Transverse colon (tissue), 4 donors: ENCODE measurements at regions not wholly inside any gene's neighbourhood (a gene's known extent, or its start where the extent isn't known, plus 50 kb on each side); places are given as distances from the start of the nearest gene placed in this dataset.

Source experiments
- DNase-seq: peaks from one replicate; pipeline ENCODE4 v3.0.0-alpha.2; 2019
- H3K27ac ChIP-seq, 4 donors: fragments of 200-600 bp; sonication (generic); 2 replicates each; pipeline ENCODE4 v1.5.1; 2016 to 2018; ENCODE audit warnings: inconsistent platforms in 4 of 4
- H3K27me3 ChIP-seq: fragments of 200-600 bp; sonication (generic); 2 replicates; pipeline ENCODE4 v1.5.1; 2017; ENCODE audit warnings: inconsistent platforms
- H3K36me3 ChIP-seq, 4 donors: fragments of 200-600 bp; sonication (generic); 2 replicates each; pipeline ENCODE4 v1.5.1; 2017 to 2019; ENCODE audit warnings: inconsistent platforms in 4 of 4
- H3K4me1 ChIP-seq, 4 donors: fragments of 200-600 bp; sonication (generic); 2 replicates each; pipeline ENCODE4 v1.5.1; 2017 to 2020; ENCODE audit warnings: inconsistent platforms in 4 of 4
- H3K4me3 ChIP-seq, 4 donors: fragments of 200-600 bp; sonication (generic); 1 replicate in 1 of 4; 2 replicates in 3 of 4; pipeline versions ENCODE4 v1.5.1 to v1.6.1; 2017 to 2019; ENCODE audit warnings: inconsistent platforms in 4 of 4
- H3K9me3 ChIP-seq, 2 donors: fragments of 200-600 bp; sonication (generic); 2 replicates each; pipeline ENCODE4 v1.5.1; 2017 to 2019; ENCODE audit warnings: inconsistent platforms in 2 of 2
- EP300 ChIP-seq: sonication (generic); formaldehyde crosslinking; IDR thresholded peaks from one replicate; pipeline ENCODE4 v1.6.1; 2017; ENCODE audit warnings: antibody characterized with exemption, low read depth
- POLR2A ChIP-seq: fragments of 450-650 bp; IDR thresholded peaks from one replicate; pipeline ENCODE4 v1.6.1; 2016; ENCODE audit warnings: antibody characterized with exemption, mild to moderate bottlenecking, moderate library complexity
- POLR2AphosphoS5 ChIP-seq, 3 donors: sonication (generic); formaldehyde crosslinking; IDR thresholded peaks; one replicate each; pipeline ENCODE4 v1.6.1; 2016; ENCODE audit warnings: antibody characterized with exemption in 3 of 3
- WGBS, 2 donors: methylation state at CpG; one replicate each; pipeline ENCODE4 v1.1.5; 2018; ENCODE audit warnings: low coverage in 1 of 2; 5-methylcytosine and 5-hydroxymethylcytosine counted together
- in situ Hi-C, 4 donors: fragments of 200-750 bp; cut with MboI; loops; one replicate each; pipeline versions ENCODE4 v1.15.0 to v1.15.1; 2017; ENCODE audit warnings: low sequenced_read_pairs in 3 of 4, low pct_ligation_motif_present in 1 of 4, low pct_unique_long_range_greater_than_20kb in 1 of 4
- intact Hi-C: fragments of 100-400 bp; cut with DNase I; formaldehyde crosslinking; loops from one replicate; pipeline ENCODE4 v1.15.1; 2023; ENCODE audit warnings: low total_unique reads
- TF ChIP-seq, protein P1 (sequence below), 5 experiments: fragments of 200-600 bp in 3 of 5; fragments of 450-650 bp in 2 of 5; sonication (generic) in 3 of 5; IDR thresholded peaks; 1 replicate in 2 of 5; 2 replicates in 3 of 5; pipeline ENCODE4 v1.5.1; 2016 to 2017; ENCODE audit warnings: antibody characterized with exemption in 5 of 5, inconsistent platforms in 3 of 5, mild to moderate bottlenecking in 2 of 5, moderate library complexity in 1 of 5

GRCh38 chr13:59545007-59545406 lies 618.7 kb downstream of the DIAPH3 start:
- no peak for DNase-seq
- H3K27me3 ChIP-seq: no peaks in the 10 kb centered on the region
- no peaks in the 10 kb centered on the region for H3K36me3 ChIP-seq
- in situ Hi-C loops (no loop called here), intact Hi-C loops (no loop called here)
- TF ChIP-seq, protein P1, sequence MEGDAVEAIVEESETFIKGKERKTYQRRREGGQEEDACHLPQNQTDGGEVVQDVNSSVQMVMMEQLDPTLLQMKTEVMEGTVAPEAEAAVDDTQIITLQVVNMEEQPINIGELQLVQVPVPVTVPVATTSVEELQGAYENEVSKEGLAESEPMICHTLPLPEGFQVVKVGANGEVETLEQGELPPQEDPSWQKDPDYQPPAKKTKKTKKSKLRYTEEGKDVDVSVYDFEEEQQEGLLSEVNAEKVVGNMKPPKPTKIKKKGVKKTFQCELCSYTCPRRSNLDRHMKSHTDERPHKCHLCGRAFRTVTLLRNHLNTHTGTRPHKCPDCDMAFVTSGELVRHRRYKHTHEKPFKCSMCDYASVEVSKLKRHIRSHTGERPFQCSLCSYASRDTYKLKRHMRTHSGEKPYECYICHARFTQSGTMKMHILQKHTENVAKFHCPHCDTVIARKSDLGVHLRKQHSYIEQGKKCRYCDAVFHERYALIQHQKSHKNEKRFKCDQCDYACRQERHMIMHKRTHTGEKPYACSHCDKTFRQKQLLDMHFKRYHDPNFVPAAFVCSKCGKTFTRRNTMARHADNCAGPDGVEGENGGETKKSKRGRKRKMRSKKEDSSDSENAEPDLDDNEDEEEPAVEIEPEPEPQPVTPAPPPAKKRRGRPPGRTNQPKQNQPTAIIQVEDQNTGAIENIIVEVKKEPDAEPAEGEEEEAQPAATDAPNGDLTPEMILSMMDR (IDR thresholded peaks at IDR 0.05): no peak
- TF ChIP-seq POLR2A (no peak), POLR2AphosphoS5 (IDR thresholded peaks at IDR 0.05) (no peak), EP300 (no peak)
- H3K27ac ChIP-seq: no peak overlapping the region
- no peaks in the 10 kb centered on the region for H3K9me3 ChIP-seq
- no peak overlapping the region for H3K4me3 ChIP-seq
- H3K4me1 ChIP-seq: no peaks in the 10 kb centered on the region
- WGBS, 2 donors: 100% methylated on average over 1 of the region's 1 CpG; no CpG with 5 or more reads in 1 of the 2 donors

GRCh38 chr13:59546178-59546577 lies 617.5 kb downstream of the DIAPH3 start:
- Histone ChIP-seq H3K36me3 (no peaks in the 10 kb centered on the region), H3K4me3 (no peak overlapping the region), H3K27ac (no peak overlapping the region), H3K4me1 (no peaks in the 10 kb centered on the region), H3K9me3 (peaks cover 0 to 6% of the 10 kb centered on the region in 2 donors), H3K27me3 (no peaks in the 10 kb centered on the region)
- DNase-seq: no peak
- 70 to 83% methylated on average over 1 of the region's 1 CpG for WGBS, 2 donors
- in situ Hi-C loops: no loop called here
- intact Hi-C loops: no loop called here
- TF ChIP-seq EP300 (no peak), POLR2AphosphoS5 (IDR thresholded peaks at IDR 0.05) (no peak), POLR2A (no peak)
- TF ChIP-seq, protein P1 (IDR thresholded peaks at IDR 0.05): no peak

DNA sequence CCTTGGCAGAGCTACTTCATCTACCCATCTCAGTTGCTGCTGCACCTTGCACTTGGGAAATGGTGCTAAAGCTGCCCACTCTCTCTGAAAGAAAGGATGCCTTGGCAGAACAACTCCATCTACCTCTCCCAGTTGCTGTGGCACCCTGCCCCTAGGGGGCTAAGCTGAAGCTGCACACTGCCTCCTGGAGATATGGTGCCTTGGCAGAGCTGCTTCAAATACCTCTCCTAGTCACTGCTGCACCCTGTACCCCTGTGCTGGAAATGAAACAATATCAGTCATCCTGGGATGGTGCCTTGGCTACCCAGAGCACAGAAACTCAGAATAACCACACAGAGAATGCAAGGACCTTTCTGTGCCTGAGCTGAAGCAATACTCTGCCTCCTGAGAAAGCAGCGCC lies 615.8 kb downstream of the DIAPH3 start:
- TF ChIP-seq POLR2A: no peak
- intact Hi-C loops (no loop called here), in situ Hi-C loops (no loop called here)
- Histone ChIP-seq H3K9me3 (peaks cover 0 to 6% of the 10 kb centered on the region in 2 donors), H3K27ac (no peak overlapping the region), H3K4me3 (no peak overlapping the region), H3K4me1 (no peaks in the 10 kb centered on the region), H3K27me3 (no peaks in the 10 kb centered on the region), H3K36me3 (no peaks in the 10 kb centered on the region)
- 90% methylated on average over 1 of the region's 1 CpG; no CpG with 5 or more reads in 1 of the 2 donors for WGBS, 2 donors
- no peak for DNase-seq

- Histone ChIP-seq H3K27ac (no peak overlapping the region), H3K9me3 (peaks cover 0 to 6% of the 10 kb centered on the region in 2 donors), H3K4me3 (no peak overlapping the region), H3K4me1 (no peaks in the 10 kb centered on the region), H3K27me3 (no peaks in the 10 kb centered on the region), H3K36me3 (no peaks in the 10 kb centered on the region)
- WGBS, 2 donors: 80 to 89% methylated on average over 1 to 4 of the region's 4 CpGs
- no peak for TF ChIP-seq POLR2A
- no peak for TF ChIP-seq EP300
- TF ChIP-seq, protein P1 (IDR thresholded peaks at IDR 0.05): no peak
- TF ChIP-seq POLR2AphosphoS5 (IDR thresholded peaks at IDR 0.05): no peak
- intact Hi-C loops: no loop called here
- DNase-seq: no peak
- in situ Hi-C loops: no loop called here
These were observed 600.8 kb downstream of the DIAPH3 start for GRCh38 chr13:59562924-59563323.

GRCh38 chr13:59566561-59566960 lies 597.2 kb downstream of the DIAPH3 start:
- TF ChIP-seq, protein P1 (IDR thresholded peaks at IDR 0.05): no peak
- no peak for TF ChIP-seq POLR2A
- TF ChIP-seq POLR2AphosphoS5 (IDR thresholded peaks at IDR 0.05): no peak
- TF ChIP-seq EP300: no peak
- no peak for DNase-seq
- intact Hi-C loops (no loop called here), in situ Hi-C loops (no loop called here)
- Histone ChIP-seq H3K9me3 (no peaks in the 10 kb centered on the region), H3K4me1 (no peaks in the 10 kb centered on the region), H3K36me3 (no peaks in the 10 kb centered on the region), H3K27ac (no peak overlapping the region), H3K27me3 (no peaks in the 10 kb centered on the region), H3K4me3 (no peak overlapping the region)
- 96% methylated on average over 1 of the region's 1 CpG; no CpG with 5 or more reads in 1 of the 2 donors for WGBS, 2 donors
